ENCODE measurements at regions not wholly inside any gene's neighbourhood (a gene's known extent, or its start where the extent isn't known, plus 50 kb on each side); places are given as distances from the start of the nearest gene placed in this dataset.

DNA sequence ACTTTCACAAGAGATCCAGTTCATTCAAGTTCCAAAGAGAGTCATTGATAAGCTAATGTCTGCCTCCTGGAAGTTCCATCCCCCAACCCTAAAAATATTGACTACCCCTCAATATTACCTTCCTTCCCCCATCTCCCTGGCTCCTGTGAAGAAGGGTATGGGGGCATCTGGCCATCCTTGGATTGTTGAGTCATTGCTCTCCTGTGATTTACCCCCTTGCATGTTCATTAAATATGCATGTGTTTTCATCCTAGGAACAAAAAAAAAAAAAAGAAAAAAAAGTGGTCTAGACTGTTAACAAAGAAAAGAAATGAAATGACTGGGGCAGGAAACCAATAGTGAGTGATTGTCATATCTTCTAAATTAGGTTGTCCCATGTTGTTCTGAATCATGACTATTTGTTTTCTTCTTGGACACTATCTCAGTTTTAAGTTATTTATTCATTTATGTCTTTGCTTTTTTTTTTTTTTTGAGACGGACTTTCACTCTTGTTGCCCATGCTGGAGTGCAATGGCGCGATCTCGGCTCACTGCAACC is 51.9 kb upstream of the HUWE1 start:
- TF ChIP-seq TCF7L2 (IDR thresholded peaks at IDR 0.05; ENCODE audit: low read depth, low read length) (no peak), BRCA1 (IDR thresholded peaks at IDR 0.05) (no peak), BRCA1 (CRISPR knock-in tag; IDR thresholded peaks at IDR 0.05) (no peak), EZH2 (IDR thresholded peaks at IDR 0.05; ENCODE audit: borderline replicate concordance, low read depth, low read length) (no peak), SP1 (CRISPR knock-in tag; IDR thresholded peaks at IDR 0.05) (no peak), GABPA (tag; conservative IDR thresholded peaks at IDR 0.05; ENCODE audit: low read depth) (no peak), TRIM24 (IDR thresholded peaks at IDR 0.05) (no peak), HNRNPUL1 (IDR thresholded peaks at IDR 0.05; ENCODE audit: low read length) (no peak)
- TF ChIP-seq, protein P1, sequence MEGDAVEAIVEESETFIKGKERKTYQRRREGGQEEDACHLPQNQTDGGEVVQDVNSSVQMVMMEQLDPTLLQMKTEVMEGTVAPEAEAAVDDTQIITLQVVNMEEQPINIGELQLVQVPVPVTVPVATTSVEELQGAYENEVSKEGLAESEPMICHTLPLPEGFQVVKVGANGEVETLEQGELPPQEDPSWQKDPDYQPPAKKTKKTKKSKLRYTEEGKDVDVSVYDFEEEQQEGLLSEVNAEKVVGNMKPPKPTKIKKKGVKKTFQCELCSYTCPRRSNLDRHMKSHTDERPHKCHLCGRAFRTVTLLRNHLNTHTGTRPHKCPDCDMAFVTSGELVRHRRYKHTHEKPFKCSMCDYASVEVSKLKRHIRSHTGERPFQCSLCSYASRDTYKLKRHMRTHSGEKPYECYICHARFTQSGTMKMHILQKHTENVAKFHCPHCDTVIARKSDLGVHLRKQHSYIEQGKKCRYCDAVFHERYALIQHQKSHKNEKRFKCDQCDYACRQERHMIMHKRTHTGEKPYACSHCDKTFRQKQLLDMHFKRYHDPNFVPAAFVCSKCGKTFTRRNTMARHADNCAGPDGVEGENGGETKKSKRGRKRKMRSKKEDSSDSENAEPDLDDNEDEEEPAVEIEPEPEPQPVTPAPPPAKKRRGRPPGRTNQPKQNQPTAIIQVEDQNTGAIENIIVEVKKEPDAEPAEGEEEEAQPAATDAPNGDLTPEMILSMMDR (IDR thresholded peaks at IDR 0.05 in 2 of 3, conservative IDR thresholded peaks at IDR 0.05 in 1 of 3; ENCODE audit: insufficient read depth in 2 of 3, low read depth in 1 of 3, low read length in 3 of 3), result no peak
- TF ChIP-seq, protein P2, sequence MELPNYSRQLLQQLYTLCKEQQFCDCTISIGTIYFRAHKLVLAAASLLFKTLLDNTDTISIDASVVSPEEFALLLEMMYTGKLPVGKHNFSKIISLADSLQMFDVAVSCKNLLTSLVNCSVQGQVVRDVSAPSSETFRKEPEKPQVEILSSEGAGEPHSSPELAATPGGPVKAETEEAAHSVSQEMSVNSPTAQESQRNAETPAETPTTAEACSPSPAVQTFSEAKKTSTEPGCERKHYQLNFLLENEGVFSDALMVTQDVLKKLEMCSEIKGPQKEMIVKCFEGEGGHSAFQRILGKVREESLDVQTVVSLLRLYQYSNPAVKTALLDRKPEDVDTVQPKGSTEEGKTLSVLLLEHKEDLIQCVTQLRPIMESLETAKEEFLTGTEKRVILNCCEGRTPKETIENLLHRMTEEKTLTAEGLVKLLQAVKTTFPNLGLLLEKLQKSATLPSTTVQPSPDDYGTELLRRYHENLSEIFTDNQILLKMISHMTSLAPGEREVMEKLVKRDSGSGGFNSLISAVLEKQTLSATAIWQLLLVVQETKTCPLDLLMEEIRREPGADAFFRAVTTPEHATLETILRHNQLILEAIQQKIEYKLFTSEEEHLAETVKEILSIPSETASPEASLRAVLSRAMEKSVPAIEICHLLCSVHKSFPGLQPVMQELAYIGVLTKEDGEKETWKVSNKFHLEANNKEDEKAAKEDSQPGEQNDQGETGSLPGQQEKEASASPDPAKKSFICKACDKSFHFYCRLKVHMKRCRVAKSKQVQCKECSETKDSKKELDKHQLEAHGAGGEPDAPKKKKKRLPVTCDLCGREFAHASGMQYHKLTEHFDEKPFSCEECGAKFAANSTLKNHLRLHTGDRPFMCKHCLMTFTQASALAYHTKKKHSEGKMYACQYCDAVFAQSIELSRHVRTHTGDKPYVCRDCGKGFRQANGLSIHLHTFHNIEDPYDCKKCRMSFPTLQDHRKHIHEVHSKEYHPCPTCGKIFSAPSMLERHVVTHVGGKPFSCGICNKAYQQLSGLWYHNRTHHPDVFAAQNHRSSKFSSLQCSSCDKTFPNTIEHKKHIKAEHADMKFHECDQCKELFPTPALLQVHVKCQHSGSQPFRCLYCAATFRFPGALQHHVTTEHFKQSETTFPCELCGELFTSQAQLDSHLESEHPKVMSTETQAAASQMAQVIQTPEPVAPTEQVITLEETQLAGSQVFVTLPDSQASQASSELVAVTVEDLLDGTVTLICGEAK (IDR thresholded peaks at IDR 0.05), result no peak
- TF ChIP-seq, protein P2 (CRISPR knock-in tag; IDR thresholded peaks at IDR 0.05), result no peak
- TF ChIP-seq, protein P3, sequence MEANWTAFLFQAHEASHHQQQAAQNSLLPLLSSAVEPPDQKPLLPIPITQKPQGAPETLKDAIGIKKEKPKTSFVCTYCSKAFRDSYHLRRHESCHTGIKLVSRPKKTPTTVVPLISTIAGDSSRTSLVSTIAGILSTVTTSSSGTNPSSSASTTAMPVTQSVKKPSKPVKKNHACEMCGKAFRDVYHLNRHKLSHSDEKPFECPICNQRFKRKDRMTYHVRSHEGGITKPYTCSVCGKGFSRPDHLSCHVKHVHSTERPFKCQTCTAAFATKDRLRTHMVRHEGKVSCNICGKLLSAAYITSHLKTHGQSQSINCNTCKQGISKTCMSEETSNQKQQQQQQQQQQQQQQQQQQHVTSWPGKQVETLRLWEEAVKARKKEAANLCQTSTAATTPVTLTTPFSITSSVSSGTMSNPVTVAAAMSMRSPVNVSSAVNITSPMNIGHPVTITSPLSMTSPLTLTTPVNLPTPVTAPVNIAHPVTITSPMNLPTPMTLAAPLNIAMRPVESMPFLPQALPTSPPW (CRISPR knock-in tag; IDR thresholded peaks at IDR 0.05), result no peak
